ENCODE measurements at regions not wholly inside any gene's neighbourhood (a gene's known extent, or its start where the extent isn't known, plus 50 kb on each side); places are given as distances from the start of the nearest gene placed in this dataset.

DNA sequence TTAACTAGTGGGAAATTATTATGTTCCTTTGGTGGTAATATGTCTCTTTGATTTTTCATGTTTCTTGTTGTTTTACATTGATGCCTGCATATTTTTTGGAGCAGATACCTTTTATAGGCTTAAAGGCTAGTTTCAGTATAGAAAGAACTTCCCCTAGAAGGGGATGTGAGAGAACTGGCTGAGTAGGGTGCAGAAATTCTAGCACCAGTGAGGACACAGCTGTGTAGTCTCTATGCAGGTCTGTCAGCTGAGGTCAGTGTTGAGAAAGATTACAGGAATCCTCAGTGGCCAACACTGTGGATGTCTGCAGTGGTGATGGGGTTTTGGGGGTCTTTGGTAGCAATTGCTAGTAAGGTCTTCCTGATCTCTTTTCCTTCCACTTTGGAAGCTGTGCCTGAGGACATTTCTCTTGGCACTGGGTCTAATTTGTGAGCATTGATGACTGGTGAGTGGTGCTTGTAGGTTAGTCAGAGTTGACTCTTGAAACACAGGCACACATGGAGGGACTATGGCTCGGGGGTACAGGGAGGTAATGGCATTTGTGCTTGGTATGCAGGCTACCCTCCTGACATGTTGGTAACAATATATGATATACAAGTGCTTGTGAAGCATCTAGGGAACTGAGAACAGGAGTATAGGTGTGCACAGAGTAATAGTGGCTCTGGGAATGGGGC is 221.4 kb downstream of the SPATA31D1 start:
- DNase-seq (no peak), ATAC-seq (no peak)
- H3K9me3 ChIP-seq: no peaks in the 10 kb centered on the region
- H3K36me3 ChIP-seq (ENCODE audit: insufficient read depth in 1 of 2, low read depth in 1 of 2): no peaks in the 10 kb centered on the region
- H3K27me3 ChIP-seq (ENCODE audit: insufficient read depth in 3 of 3, low read length in 2 of 3): peaks cover 0 to 2% (median 0%) of the 10 kb centered on the region in 3 donors
- H3K4me3 ChIP-seq: no peak overlapping the region
- WGBS, 3 donors: 76 to 88% (median 78%) methylated on average over 1 of the region's 1 CpG
- intact Hi-C loops (cut with DNase I): no loop called here
- H3K27ac ChIP-seq: no peak overlapping the region
- TF ChIP-seq, protein P1, sequence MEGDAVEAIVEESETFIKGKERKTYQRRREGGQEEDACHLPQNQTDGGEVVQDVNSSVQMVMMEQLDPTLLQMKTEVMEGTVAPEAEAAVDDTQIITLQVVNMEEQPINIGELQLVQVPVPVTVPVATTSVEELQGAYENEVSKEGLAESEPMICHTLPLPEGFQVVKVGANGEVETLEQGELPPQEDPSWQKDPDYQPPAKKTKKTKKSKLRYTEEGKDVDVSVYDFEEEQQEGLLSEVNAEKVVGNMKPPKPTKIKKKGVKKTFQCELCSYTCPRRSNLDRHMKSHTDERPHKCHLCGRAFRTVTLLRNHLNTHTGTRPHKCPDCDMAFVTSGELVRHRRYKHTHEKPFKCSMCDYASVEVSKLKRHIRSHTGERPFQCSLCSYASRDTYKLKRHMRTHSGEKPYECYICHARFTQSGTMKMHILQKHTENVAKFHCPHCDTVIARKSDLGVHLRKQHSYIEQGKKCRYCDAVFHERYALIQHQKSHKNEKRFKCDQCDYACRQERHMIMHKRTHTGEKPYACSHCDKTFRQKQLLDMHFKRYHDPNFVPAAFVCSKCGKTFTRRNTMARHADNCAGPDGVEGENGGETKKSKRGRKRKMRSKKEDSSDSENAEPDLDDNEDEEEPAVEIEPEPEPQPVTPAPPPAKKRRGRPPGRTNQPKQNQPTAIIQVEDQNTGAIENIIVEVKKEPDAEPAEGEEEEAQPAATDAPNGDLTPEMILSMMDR (IDR thresholded peaks at IDR 0.05): no peak
- H3K4me1 ChIP-seq: no peaks in the 10 kb centered on the region

DNA sequence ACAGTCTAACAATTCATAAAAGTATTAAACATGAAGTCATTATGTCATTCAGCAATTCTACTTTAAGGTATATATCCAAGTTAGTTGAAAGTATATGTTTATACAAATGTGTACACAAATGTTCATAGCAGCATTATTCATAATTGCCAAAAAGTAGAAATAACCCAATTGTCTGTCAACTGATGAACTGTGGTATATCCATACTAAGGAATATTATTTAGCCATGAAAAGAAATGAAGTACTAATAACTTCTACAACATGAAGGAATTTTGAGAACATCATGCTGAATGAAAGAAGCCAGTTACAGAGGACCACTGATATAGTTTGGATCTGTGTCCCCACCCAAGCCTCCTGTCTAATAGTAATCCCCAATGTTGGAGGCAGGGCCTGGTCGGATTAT is 224.3 kb downstream of the SPATA31D1 start:
- Histone ChIP-seq H3K36me3 (ENCODE audit: insufficient read depth in 1 of 2, low read depth in 1 of 2) (no peaks in the 10 kb centered on the region), H3K9me3 (no peaks in the 10 kb centered on the region), H3K27me3 (ENCODE audit: insufficient read depth in 3 of 3, low read length in 2 of 3) (no peaks in the 10 kb centered on the region), H3K4me1 (no peaks in the 10 kb centered on the region), H3K27ac (no peak overlapping the region), H3K4me3 (no peak overlapping the region)
- TF ChIP-seq, protein P1 (IDR thresholded peaks at IDR 0.05): no peak
- ATAC-seq: no peak
- 92 to 100% (median 96%) methylated on average over 1 of the region's 1 CpG for WGBS, 3 donors
- DNase-seq: no peak
- intact Hi-C loops (cut with DNase I): no loop called here

GRCh38 chr9:82216435-82216834 is 227.9 kb downstream of the SPATA31D1 start:
- no peaks in the 10 kb centered on the region for H3K4me1 ChIP-seq
- no peak overlapping the region for H3K4me3 ChIP-seq
- peak in 1 of 2 donors; percentile 41 for DNase-seq
- no peak overlapping the region for H3K27ac ChIP-seq
- H3K9me3 ChIP-seq: no peaks in the 10 kb centered on the region
- intact Hi-C loops (cut with DNase I): no loop called here
- H3K27me3 ChIP-seq (ENCODE audit: insufficient read depth in 3 of 3, low read length in 2 of 3): no peaks in the 10 kb centered on the region
- no peaks in the 10 kb centered on the region for H3K36me3 ChIP-seq (ENCODE audit: insufficient read depth in 1 of 2, low read depth in 1 of 2)
- TF ChIP-seq, protein P1 (IDR thresholded peaks at IDR 0.05): no peak
- ATAC-seq: no peak
- 87 to 90% (median 88%) methylated on average over 5 of the region's 5 CpGs for WGBS, 3 donors

GRCh38 chr9:82223442-82223841 is 234.9 kb downstream of the SPATA31D1 start:
- no peaks in the 10 kb centered on the region for H3K9me3 ChIP-seq
- intact Hi-C loops (cut with DNase I): no loop called here
- 76 to 83% (median 76%) methylated on average over 3 of the region's 3 CpGs for WGBS, 3 donors
- TF ChIP-seq, protein P1 (IDR thresholded peaks at IDR 0.05): no peak
- no peak for ATAC-seq
- no peaks in the 10 kb centered on the region for H3K36me3 ChIP-seq (ENCODE audit: insufficient read depth in 1 of 2, low read depth in 1 of 2)
- H3K4me3 ChIP-seq: no peak overlapping the region
- no peak overlapping the region for H3K27ac ChIP-seq
- H3K27me3 ChIP-seq (ENCODE audit: insufficient read depth in 3 of 3, low read length in 2 of 3): no peaks in the 10 kb centered on the region
- no peaks in the 10 kb centered on the region for H3K4me1 ChIP-seq
- DNase-seq: no peak

GRCh38 chr9:82231411-82231810 is 242.8 kb downstream of the SPATA31D1 start:
- 89 to 95% (median 90%) methylated on average over 2 of the region's 2 CpGs for WGBS, 3 donors
- intact Hi-C loops (cut with DNase I): no loop called here
- Histone ChIP-seq H3K36me3 (ENCODE audit: insufficient read depth in 1 of 2, low read depth in 1 of 2) (no peaks in the 10 kb centered on the region), H3K4me1 (no peaks in the 10 kb centered on the region), H3K4me3 (no peak overlapping the region), H3K9me3 (peaks cover 32% of the 10 kb centered on the region), H3K27ac (no peak overlapping the region), H3K27me3 (ENCODE audit: insufficient read depth in 3 of 3, low read length in 2 of 3) (no peaks in the 10 kb centered on the region)
- no peak for ATAC-seq
- TF ChIP-seq, protein P1 (IDR thresholded peaks at IDR 0.05): no peak
- no peak for DNase-seq

Data from psoas muscle (tissue), 7 donors.